ENCODE measurements at regions not wholly inside any gene's neighbourhood (a gene's known extent, or its start where the extent isn't known, plus 50 kb on each side); places are given as distances from the start of the nearest gene placed in this dataset.

DNA sequence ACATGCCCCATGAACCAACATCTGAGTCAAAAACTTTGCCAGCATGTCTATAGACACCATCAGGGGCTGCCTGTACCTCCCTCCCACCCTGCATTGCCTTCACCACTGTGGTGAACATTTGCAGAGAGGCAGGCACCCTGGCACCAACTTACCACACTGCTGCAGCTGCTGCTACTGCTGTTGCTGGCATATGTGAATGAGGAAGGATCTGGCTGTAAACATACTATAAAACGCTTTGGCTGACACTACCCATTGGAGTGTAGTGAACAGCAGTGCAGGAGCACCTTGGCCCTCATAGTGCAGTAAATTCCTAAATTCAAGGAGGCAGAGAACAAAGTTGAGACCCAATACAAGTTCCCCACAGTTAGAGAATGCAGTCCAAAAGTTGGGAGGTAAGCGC is 90.6 kb upstream of the SPIN4 start:
- Histone ChIP-seq H3K9ac (replicated peaks; ENCODE audit: extremely low read depth, insufficient read depth, low read length) (no peak overlapping the region), H3K4me2 (ENCODE audit: insufficient read depth, low read length) (no peak overlapping the region), H3K9me1 (replicated peaks; ENCODE audit: control insufficient read depth, extremely low read depth, insufficient read depth, low read length) (no peaks in the 10 kb centered on the region), H3K36me3 (ENCODE audit: control insufficient read depth in 2 of 2, extremely low read depth in 1 of 2, insufficient read depth in 2 of 2, low read length in 2 of 2) (no peaks in the 10 kb centered on the region), H3K27me3 (ENCODE audit: control insufficient read depth in 2 of 2, insufficient read depth in 2 of 2, low read length in 2 of 2) (no peaks in the 10 kb centered on the region), H3K79me2 (ENCODE audit: control insufficient read depth, insufficient read depth, low read length) (no peaks in the 10 kb centered on the region), H3K4me3 (replicated peaks in 1 of 3; ENCODE audit: insufficient read depth in 1 of 3, low read depth in 1 of 3, low read length in 3 of 3) (no peak overlapping the region), H4K20me1 (replicated peaks; ENCODE audit: control insufficient read depth, extremely low read depth, insufficient read depth, low read length) (no peaks in the 10 kb centered on the region), H3K4me1 (ENCODE audit: control insufficient read depth, extremely low read depth, insufficient read depth, low read length) (no peaks in the 10 kb centered on the region), H3K9me3 (replicated peaks; ENCODE audit: control insufficient read depth, insufficient read depth, low read length) (no peaks in the 10 kb centered on the region), H3K27ac (ENCODE audit: insufficient read depth, low read depth, low read length) (no peak overlapping the region), H2AFZ (ENCODE audit: low read depth, low read length) (no peak overlapping the region)
- intact Hi-C loops (cut with micrococcal nuclease) (no loop called here), dilution Hi-C loops (cut with MboI; ENCODE audit: extremely low pct_ligation_motif_present, low sequenced_read_pairs) (no loop called here)
- CTCF ChIA-PET = no interaction called here
- TF ChIP-seq MYC (IDR thresholded peaks at IDR 0.05; ENCODE audit: low read depth, low read length) (no peak), JUN (IDR thresholded peaks at IDR 0.05; ENCODE audit: borderline replicate concordance, insufficient read depth, insufficient read length, low read depth) (no peak), EZH2 (IDR thresholded peaks at IDR 0.05; ENCODE audit: borderline replicate concordance, low read depth, low read length, severe bottlenecking) (no peak), POLR2A (IDR thresholded peaks at IDR 0.05; ENCODE audit: low read depth, low read length) (no peak)
- TF ChIP-seq, protein P1, sequence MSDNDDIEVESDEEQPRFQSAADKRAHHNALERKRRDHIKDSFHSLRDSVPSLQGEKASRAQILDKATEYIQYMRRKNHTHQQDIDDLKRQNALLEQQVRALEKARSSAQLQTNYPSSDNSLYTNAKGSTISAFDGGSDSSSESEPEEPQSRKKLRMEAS (IDR thresholded peaks at IDR 0.05; ENCODE audit: insufficient read depth, insufficient read length) = no peak
- no TSS peak for BruUV-seq (replicated peaks)
- POLR2A ChIA-PET = no interaction called here
- DNase-seq (ENCODE audit: low read depth, low spot score) = no peak
- FAIRE-seq = no peak

DNA sequence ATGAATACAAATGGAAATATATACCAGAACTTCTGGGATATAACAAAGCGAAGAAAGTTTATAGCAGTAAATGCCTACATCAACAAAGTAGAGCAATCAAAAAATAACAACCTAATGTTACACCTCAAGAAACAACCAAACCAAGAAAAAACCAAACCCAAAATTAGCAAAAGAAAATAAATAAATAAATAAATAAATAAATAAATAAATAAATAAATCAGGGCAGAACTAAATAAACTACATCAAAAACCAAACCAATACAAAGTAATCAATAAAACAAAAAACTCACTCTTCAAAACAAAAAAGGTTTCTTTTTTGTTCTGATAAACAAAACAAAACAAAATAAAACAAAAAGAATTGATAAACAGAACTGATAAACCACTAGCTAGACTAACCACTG is 88.4 kb upstream of the SPIN4 start:
- intact Hi-C loops (cut with micrococcal nuclease) (no loop called here), dilution Hi-C loops (cut with MboI; ENCODE audit: extremely low pct_ligation_motif_present, low sequenced_read_pairs) (no loop called here)
- Histone ChIP-seq H3K27ac (ENCODE audit: insufficient read depth, low read depth, low read length) (no peak overlapping the region), H3K4me1 (ENCODE audit: control insufficient read depth, extremely low read depth, insufficient read depth, low read length) (no peaks in the 10 kb centered on the region), H3K79me2 (ENCODE audit: control insufficient read depth, insufficient read depth, low read length) (no peaks in the 10 kb centered on the region), H3K9me3 (replicated peaks; ENCODE audit: control insufficient read depth, insufficient read depth, low read length) (no peaks in the 10 kb centered on the region), H2AFZ (ENCODE audit: low read depth, low read length) (no peak overlapping the region), H3K9ac (replicated peaks; ENCODE audit: extremely low read depth, insufficient read depth, low read length) (no peak overlapping the region), H4K20me1 (replicated peaks; ENCODE audit: control insufficient read depth, extremely low read depth, insufficient read depth, low read length) (no peaks in the 10 kb centered on the region), H3K27me3 (ENCODE audit: control insufficient read depth in 2 of 2, insufficient read depth in 2 of 2, low read length in 2 of 2) (no peaks in the 10 kb centered on the region), H3K36me3 (ENCODE audit: control insufficient read depth in 2 of 2, extremely low read depth in 1 of 2, insufficient read depth in 2 of 2, low read length in 2 of 2) (no peaks in the 10 kb centered on the region), H3K4me2 (ENCODE audit: insufficient read depth, low read length) (no peak overlapping the region), H3K4me3 (replicated peaks in 1 of 3; ENCODE audit: insufficient read depth in 1 of 3, low read depth in 1 of 3, low read length in 3 of 3) (no peak overlapping the region), H3K9me1 (replicated peaks; ENCODE audit: control insufficient read depth, extremely low read depth, insufficient read depth, low read length) (no peaks in the 10 kb centered on the region)
- ChIA-PET CTCF (no interaction called here), POLR2A (no interaction called here)
- FAIRE-seq (no peak), DNase-seq (ENCODE audit: low read depth, low spot score) (no peak)
- BruUV-seq (replicated peaks) = no TSS peak
- TF ChIP-seq, protein P1 (IDR thresholded peaks at IDR 0.05; ENCODE audit: insufficient read depth, insufficient read length) = no peak
- no peak for TF ChIP-seq EZH2 (IDR thresholded peaks at IDR 0.05; ENCODE audit: borderline replicate concordance, low read depth, low read length, severe bottlenecking)
- no peak for TF ChIP-seq JUN (IDR thresholded peaks at IDR 0.05; ENCODE audit: borderline replicate concordance, insufficient read depth, insufficient read length, low read depth)
- TF ChIP-seq FOS (IDR thresholded peaks at IDR 0.05; ENCODE audit: borderline replicate concordance, insufficient read depth, low read length) = no peak
- TF ChIP-seq MYC (IDR thresholded peaks at IDR 0.05; ENCODE audit: low read depth, low read length) = no peak
- no peak for TF ChIP-seq POLR2AphosphoS5 (IDR thresholded peaks at IDR 0.05; ENCODE audit: insufficient read depth, low read depth, low read length)
- TF ChIP-seq POLR2A (IDR thresholded peaks at IDR 0.05; ENCODE audit: low read depth, low read length) = no peak
- TF ChIP-seq, protein P2, sequence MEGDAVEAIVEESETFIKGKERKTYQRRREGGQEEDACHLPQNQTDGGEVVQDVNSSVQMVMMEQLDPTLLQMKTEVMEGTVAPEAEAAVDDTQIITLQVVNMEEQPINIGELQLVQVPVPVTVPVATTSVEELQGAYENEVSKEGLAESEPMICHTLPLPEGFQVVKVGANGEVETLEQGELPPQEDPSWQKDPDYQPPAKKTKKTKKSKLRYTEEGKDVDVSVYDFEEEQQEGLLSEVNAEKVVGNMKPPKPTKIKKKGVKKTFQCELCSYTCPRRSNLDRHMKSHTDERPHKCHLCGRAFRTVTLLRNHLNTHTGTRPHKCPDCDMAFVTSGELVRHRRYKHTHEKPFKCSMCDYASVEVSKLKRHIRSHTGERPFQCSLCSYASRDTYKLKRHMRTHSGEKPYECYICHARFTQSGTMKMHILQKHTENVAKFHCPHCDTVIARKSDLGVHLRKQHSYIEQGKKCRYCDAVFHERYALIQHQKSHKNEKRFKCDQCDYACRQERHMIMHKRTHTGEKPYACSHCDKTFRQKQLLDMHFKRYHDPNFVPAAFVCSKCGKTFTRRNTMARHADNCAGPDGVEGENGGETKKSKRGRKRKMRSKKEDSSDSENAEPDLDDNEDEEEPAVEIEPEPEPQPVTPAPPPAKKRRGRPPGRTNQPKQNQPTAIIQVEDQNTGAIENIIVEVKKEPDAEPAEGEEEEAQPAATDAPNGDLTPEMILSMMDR (IDR thresholded peaks at IDR 0.05; ENCODE audit: extremely low read depth in 1 of 2, insufficient read depth in 1 of 2, low read depth in 1 of 2, low read length in 2 of 2) = no peak
- TF ChIP-seq GATA2 (IDR thresholded peaks at IDR 0.05; ENCODE audit: insufficient read depth, insufficient read length, low read depth, low read length) = no peak

Measured in endothelial cell of umbilical vein (primary cell).